Naive thymus-derived CD4-positive, alpha-beta T cell (primary cell): ENCODE measurements at regions not wholly inside any gene's neighbourhood (a gene's known extent, or its start where the extent isn't known, plus 50 kb on each side); places are given as distances from the start of the nearest gene placed in this dataset.

Experiments
- ATAC-seq: fragments of 150-1000 bp; cut with Tn5 transposase; 2 replicates; pipeline ENCODE4 v1.10.0; 2021; ENCODE audit warnings: mild to moderate bottlenecking, moderate library complexity
- CTCF ChIA-PET: fragments of 350-600 bp; sonication (Branson Sonifier 250); formaldehyde crosslinking; loops from one replicate; lab custom pipeline; 2021; ENCODE audit warnings: antibody characterized with exemption; lab: Charles Lee
- POLR2A ChIA-PET: fragments of 350-600 bp; sonication (Branson Sonifier 250); formaldehyde crosslinking; loops from one replicate; lab custom pipeline; 2021; ENCODE audit warnings: antibody characterized with exemption, inconsistent platforms; lab: Charles Lee
- DNase-seq, 9 donors: peaks; one replicate each; pipeline versions ENCODE4 v3.0.0 to v3.0.0-alpha.2; 2020 to 2022; ENCODE audit warnings: mixed read lengths in 1 of 9
- H3K27ac ChIP-seq: one replicate; pipeline ENCODE4 v1.7.0; 2013; ENCODE audit warnings: mild to moderate bottlenecking, low read depth, low read length, moderate library complexity
- H3K27me3 ChIP-seq, 2 donors: one replicate each; pipeline ENCODE4 v1.7.0; 2013; ENCODE audit warnings: low read length in 2 of 2, mild to moderate bottlenecking in 2 of 2, moderate library complexity in 2 of 2; ENCODE audit not compliant: control insufficient read depth in 2 of 2, insufficient read depth in 2 of 2
- H3K36me3 ChIP-seq, 3 experiments: 1 replicate in 2 of 3; 2 replicates in 1 of 3; pipeline ENCODE4 v1.7.0; 2013; ENCODE audit warnings: low read length in 3 of 3, mild to moderate bottlenecking in 3 of 3, moderate library complexity in 1 of 3; ENCODE audit not compliant: insufficient read depth in 3 of 3, control insufficient read depth in 2 of 3
- H3K4me1 ChIP-seq, 2 donors: one replicate each; pipeline ENCODE4 v1.7.0; 2013; ENCODE audit warnings: low read length in 2 of 2, mild to moderate bottlenecking in 2 of 2, moderate library complexity in 1 of 2; ENCODE audit not compliant: control insufficient read depth in 2 of 2, insufficient read depth in 2 of 2
- H3K4me3 ChIP-seq: 2 replicates; pipeline ENCODE4 v1.7.0; 2013; ENCODE audit warnings: mild to moderate bottlenecking, low read length
- H3K9me3 ChIP-seq, 3 experiments: 1 replicate in 2 of 3; 2 replicates in 1 of 3; pipeline ENCODE4 v1.7.0; 2013; ENCODE audit warnings: low read length in 3 of 3; ENCODE audit not compliant: control insufficient read depth in 2 of 3
- H3K27ac Mint-ChIP-seq, 9 donors: one replicate each; pipeline ENCODE4 v1.8.0; 2020 to 2022; ENCODE audit warnings: mixed read lengths in 9 of 9, mild to moderate bottlenecking in 8 of 9, moderate library complexity in 5 of 9, inconsistent platforms in 2 of 9
- H3K27me3 Mint-ChIP-seq, 5 donors: one replicate each; pipeline ENCODE4 v1.8.0; 2021 to 2022; ENCODE audit warnings: mixed read lengths in 5 of 5, mild to moderate bottlenecking in 1 of 5
- H3K36me3 Mint-ChIP-seq, 5 donors: one replicate each; pipeline ENCODE4 v1.8.0; 2020 to 2022; ENCODE audit warnings: mixed read lengths in 5 of 5, mild to moderate bottlenecking in 3 of 5, inconsistent platforms in 1 of 5
- H3K4me1 Mint-ChIP-seq, 7 donors: one replicate each; pipeline ENCODE4 v1.8.0; 2020 to 2022; ENCODE audit warnings: mixed read lengths in 7 of 7, mild to moderate bottlenecking in 3 of 7, inconsistent platforms in 1 of 7
- H3K4me3 Mint-ChIP-seq, 10 donors: one replicate each; pipeline ENCODE4 v1.8.0; 2020 to 2022; ENCODE audit warnings: mild to moderate bottlenecking in 10 of 10, mixed read lengths in 10 of 10, moderate library complexity in 6 of 10, inconsistent platforms in 2 of 10
- H3K9me3 Mint-ChIP-seq, 11 donors: one replicate each; pipeline ENCODE4 v1.8.0; 2020 to 2022; ENCODE audit warnings: mixed read lengths in 11 of 11, mild to moderate bottlenecking in 4 of 11, inconsistent platforms in 1 of 11, moderate library complexity in 1 of 11
- intact Hi-C, 2 donors: fragments of 100-400 bp; cut with micrococcal nuclease; formaldehyde crosslinking; loops; one replicate each; pipeline ENCODE4 v1.15.1; 2023

DNA sequence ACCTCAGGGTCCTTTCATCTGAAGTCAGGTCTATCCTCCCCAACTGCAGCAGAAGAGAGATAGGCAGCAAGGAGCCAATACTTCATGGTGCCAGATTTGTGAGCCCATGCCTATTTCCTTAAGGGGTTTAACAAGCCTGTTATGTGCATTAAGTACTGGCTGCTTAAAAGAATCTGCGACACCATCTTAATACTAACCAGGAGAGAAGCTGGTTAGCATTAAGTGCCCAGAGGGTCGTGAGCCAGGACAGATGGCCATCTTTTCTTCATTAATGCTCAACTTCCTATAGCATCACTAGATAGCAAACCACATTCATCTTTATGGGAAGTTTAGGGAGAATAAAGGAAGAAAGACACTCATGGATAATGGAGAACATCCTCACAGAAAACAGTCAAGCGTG is 289.1 kb downstream of the ETAA1 start:
- Histone ChIP-seq H3K27ac (no peak overlapping the region), H3K4me1 (no peaks in the 10 kb centered on the region), H3K27me3 (no peaks in the 10 kb centered on the region), H3K4me3 (no peak overlapping the region), H3K36me3 (no peaks in the 10 kb centered on the region), H3K9me3 (no peaks in the 10 kb centered on the region)
- CTCF ChIA-PET: no interaction called here
- POLR2A ChIA-PET: no interaction called here
- peaks cover 0 to 18% (median 7%) of the 10 kb centered on the region in 5 donors for H3K27me3 Mint-ChIP-seq
- no peak overlapping the region for H3K27ac Mint-ChIP-seq
- no peak overlapping the region for H3K4me3 Mint-ChIP-seq
- H3K4me1 Mint-ChIP-seq: peaks cover 0 to 8% (median 0%) of the 10 kb centered on the region in 7 donors
- H3K9me3 Mint-ChIP-seq: peaks cover 0 to 5% (median 0%) of the 10 kb centered on the region in 11 donors
- ATAC-seq (no peak), DNase-seq (no peak)
- H3K36me3 Mint-ChIP-seq: no peaks in the 10 kb centered on the region
- intact Hi-C loops: no loop called here

DNA sequence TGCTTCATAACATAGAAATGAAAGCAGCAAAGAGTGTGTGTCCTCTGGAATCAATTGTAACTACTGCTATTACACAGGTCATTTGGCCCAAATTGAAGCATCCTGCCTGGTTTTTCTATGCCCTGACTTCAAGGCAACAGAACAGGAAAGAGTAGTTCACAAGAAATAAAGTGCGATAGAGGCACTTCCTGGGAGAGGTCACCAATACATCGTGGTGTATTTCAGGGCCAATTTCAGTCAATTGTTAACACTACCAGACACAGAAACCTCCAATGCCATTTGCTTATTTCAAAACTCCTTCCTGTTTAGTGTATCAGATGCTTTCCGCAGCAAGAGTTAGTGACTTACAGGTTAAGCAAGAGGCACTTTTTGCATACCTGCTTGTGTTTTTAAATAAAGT is 292.1 kb downstream of the ETAA1 start:
- intact Hi-C loops: no loop called here
- Mint-ChIP-seq H3K36me3 (no peaks in the 10 kb centered on the region), H3K9me3 (peaks cover 0 to 12% (median 0%) of the 10 kb centered on the region in 11 donors), H3K4me3 (peak overlapping the region in 1 of 10 donors; percentile 18), H3K27ac (peak overlapping the region in 1 of 9 donors; percentile 5), H3K27me3 (peaks cover 0 to 28% (median 19%) of the 10 kb centered on the region in 5 donors), H3K4me1 (peaks cover 0 to 8% (median 0%) of the 10 kb centered on the region in 7 donors)
- H3K4me3 ChIP-seq: no peak overlapping the region
- no peak overlapping the region for H3K27ac ChIP-seq
- ATAC-seq (peak; percentile 37), DNase-seq (no peak)
- H3K27me3 ChIP-seq: no peaks in the 10 kb centered on the region
- ChIA-PET CTCF (no interaction called here), POLR2A (no interaction called here)
- H3K36me3 ChIP-seq: no peaks in the 10 kb centered on the region
- H3K4me1 ChIP-seq: no peaks in the 10 kb centered on the region
- H3K9me3 ChIP-seq: no peaks in the 10 kb centered on the region

DNA sequence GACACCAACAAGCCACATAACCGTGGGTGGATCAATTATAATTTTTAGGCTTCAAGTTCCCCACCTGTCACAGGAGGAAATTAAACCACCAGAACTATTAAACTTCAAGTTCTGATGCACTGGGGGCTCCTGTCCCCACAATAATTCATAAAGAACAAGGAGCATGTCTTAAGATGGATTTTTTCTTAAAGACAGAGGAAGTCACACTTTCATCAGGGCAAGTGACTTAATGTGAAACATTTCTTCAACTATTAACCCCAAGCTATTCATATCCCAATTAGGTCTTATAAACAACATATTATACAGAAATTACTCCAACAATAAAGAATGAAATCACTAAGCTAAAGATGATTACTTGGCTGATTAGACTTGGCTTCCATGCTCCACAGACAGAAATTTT is 292.5 kb downstream of the ETAA1 start:
- no peaks in the 10 kb centered on the region for H3K9me3 ChIP-seq
- Mint-ChIP-seq H3K27ac (no peak overlapping the region), H3K27me3 (peaks cover 0 to 31% (median 19%) of the 10 kb centered on the region in 5 donors), H3K9me3 (peaks cover 0 to 12% (median 0%) of the 10 kb centered on the region in 11 donors), H3K4me1 (peaks cover 0 to 8% (median 0%) of the 10 kb centered on the region in 7 donors), H3K4me3 (peak overlapping the region in 1 of 10 donors; percentile 2), H3K36me3 (no peaks in the 10 kb centered on the region)
- DNase-seq (no peak), ATAC-seq (no peak)
- no peaks in the 10 kb centered on the region for H3K4me1 ChIP-seq
- ChIA-PET CTCF (no interaction called here), POLR2A (no interaction called here)
- no peaks in the 10 kb centered on the region for H3K36me3 ChIP-seq
- no peak overlapping the region for H3K27ac ChIP-seq
- intact Hi-C loops: no loop called here
- H3K4me3 ChIP-seq: no peak overlapping the region
- no peaks in the 10 kb centered on the region for H3K27me3 ChIP-seq

DNA sequence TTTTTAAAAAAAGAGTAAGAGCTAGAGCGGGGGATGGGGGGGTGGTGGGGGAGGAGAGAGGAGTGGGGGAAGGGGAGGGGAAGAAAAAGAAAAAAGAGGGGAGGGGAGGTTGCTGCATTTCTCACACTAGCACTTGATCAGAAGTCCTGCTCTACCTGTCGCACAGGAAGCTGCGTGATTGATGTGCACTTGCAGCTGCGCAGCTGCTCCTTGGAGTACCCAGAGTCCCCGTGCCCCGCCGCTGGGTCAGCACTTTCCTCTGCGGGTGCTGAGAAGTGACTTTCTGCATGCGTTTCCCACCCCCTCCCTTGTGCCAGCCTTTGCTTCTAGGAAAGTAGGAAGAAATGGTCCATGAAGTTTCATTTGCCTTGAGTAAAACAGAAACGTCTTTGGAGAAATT is 297.3 kb downstream of the ETAA1 start:
- CTCF ChIA-PET: no interaction called here

DNA sequence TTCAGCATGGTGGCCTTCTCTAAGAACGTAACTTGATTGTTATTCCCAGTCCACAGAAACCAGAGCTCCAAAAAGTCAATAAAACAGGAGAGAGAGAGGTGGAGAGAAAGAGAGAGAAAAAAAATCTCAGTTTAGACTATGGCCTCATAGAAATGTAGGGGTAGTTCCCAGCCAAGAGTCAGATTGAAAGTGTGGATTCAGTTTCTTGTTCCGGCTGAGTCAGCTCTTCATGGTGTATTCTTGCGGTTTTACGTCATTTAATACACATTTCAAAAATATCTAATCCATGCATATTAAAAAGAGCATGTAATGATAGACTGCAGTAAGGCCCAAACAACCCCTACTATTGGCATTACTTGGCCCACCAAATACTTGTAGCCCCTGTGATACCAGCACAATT is 303.9 kb downstream of the ETAA1 start:
- Mint-ChIP-seq H3K9me3 (peaks cover 0 to 14% (median 0%) of the 10 kb centered on the region in 11 donors), H3K4me3 (no peak overlapping the region), H3K27ac (no peak overlapping the region), H3K4me1 (no peaks in the 10 kb centered on the region), H3K36me3 (no peaks in the 10 kb centered on the region), H3K27me3 (peaks cover 0 to 5% (median 4%) of the 10 kb centered on the region in 5 donors)
- CTCF ChIA-PET: no interaction called here
- DNase-seq (no peak), ATAC-seq (no peak)
- H3K36me3 ChIP-seq: no peaks in the 10 kb centered on the region
- H3K27ac ChIP-seq: no peak overlapping the region
- no peak overlapping the region for H3K4me3 ChIP-seq
- no peaks in the 10 kb centered on the region for H3K27me3 ChIP-seq
- intact Hi-C loops: no loop called here
- POLR2A ChIA-PET: no interaction called here
- H3K4me1 ChIP-seq: no peaks in the 10 kb centered on the region
- H3K9me3 ChIP-seq: no peaks in the 10 kb centered on the region

More for the DNA sequence above, 297.3 kb downstream of the ETAA1 start:
- Mint-ChIP-seq H3K27ac (no peak overlapping the region), H3K9me3 (peaks cover 0 to 9% (median 2%) of the 10 kb centered on the region in 11 donors), H3K36me3 (no peaks in the 10 kb centered on the region), H3K4me3 (no peak overlapping the region), H3K27me3 (peaks cover 0 to 36% (median 21%) of the 10 kb centered on the region in 5 donors), H3K4me1 (peaks cover 0 to 2% (median 0%) of the 10 kb centered on the region in 7 donors)
- no peak overlapping the region for H3K4me3 ChIP-seq
- H3K9me3 ChIP-seq: no peaks in the 10 kb centered on the region
- H3K27me3 ChIP-seq: no peaks in the 10 kb centered on the region
- no peaks in the 10 kb centered on the region for H3K4me1 ChIP-seq
- ATAC-seq (no peak), DNase-seq (no peak)
- no peaks in the 10 kb centered on the region for H3K36me3 ChIP-seq
- intact Hi-C loops: no loop called here
- POLR2A ChIA-PET: no interaction called here
- H3K27ac ChIP-seq: no peak overlapping the region

DNA sequence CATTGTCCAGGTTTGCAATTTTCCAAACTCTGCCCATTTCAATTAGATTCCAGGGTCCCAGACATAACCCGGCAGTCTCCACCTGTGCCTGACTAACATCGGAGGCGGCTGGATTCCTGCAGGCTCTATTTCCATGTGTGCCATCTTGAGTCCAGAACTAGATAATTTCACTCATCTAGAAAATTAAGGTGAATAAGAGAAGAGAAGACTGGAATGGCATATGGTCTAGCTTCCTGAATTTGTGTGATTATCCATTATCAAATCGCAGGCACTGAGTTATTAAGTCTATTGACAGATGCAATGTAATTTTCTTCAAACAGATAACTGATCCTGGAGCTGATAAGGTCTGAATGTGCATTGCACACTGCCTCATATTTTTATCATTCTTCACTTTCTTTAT is 305.2 kb downstream of the ETAA1 start:
- ATAC-seq (no peak), DNase-seq (no peak)
- H3K9me3 ChIP-seq: no peaks in the 10 kb centered on the region
- ChIA-PET POLR2A (no interaction called here), CTCF (no interaction called here)
- Mint-ChIP-seq H3K4me1 (no peaks in the 10 kb centered on the region), H3K27me3 (peaks cover 0 to 9% (median 0%) of the 10 kb centered on the region in 5 donors), H3K27ac (peak overlapping the region in 1 of 9 donors; percentile 56), H3K36me3 (no peaks in the 10 kb centered on the region), H3K4me3 (no peak overlapping the region), H3K9me3 (peaks cover 0 to 11% (median 0%) of the 10 kb centered on the region in 11 donors)
- no peaks in the 10 kb centered on the region for H3K36me3 ChIP-seq
- no peaks in the 10 kb centered on the region for H3K4me1 ChIP-seq
- intact Hi-C loops: no loop called here
- no peak overlapping the region for H3K27ac ChIP-seq
- H3K4me3 ChIP-seq: no peak overlapping the region
- no peaks in the 10 kb centered on the region for H3K27me3 ChIP-seq

DNA sequence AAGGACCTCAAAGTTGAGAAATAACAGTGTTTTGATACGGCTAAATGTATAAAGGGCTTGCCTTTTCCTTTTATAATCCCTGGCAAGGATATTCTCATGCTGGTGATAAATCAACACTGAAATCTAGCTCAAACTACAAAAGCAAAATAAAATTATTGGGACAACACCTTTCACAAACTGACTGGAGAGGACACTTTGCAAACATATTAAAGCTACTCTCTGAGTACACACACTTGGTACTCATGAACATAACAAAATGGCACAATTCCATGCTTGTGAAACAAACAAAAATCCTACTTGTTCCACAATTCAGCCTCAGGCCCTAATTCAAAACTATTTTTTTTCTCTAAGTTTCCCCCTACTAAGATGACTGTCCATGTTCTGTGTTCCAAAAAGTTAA is 305.8 kb downstream of the ETAA1 start:
- no peaks in the 10 kb centered on the region for H3K36me3 ChIP-seq
- Mint-ChIP-seq H3K36me3 (no peaks in the 10 kb centered on the region), H3K4me3 (no peak overlapping the region), H3K27me3 (peaks cover 0 to 9% (median 0%) of the 10 kb centered on the region in 5 donors), H3K27ac (no peak overlapping the region), H3K9me3 (peaks cover 0 to 9% (median 0%) of the 10 kb centered on the region in 11 donors), H3K4me1 (no peaks in the 10 kb centered on the region)
- no peak overlapping the region for H3K27ac ChIP-seq
- H3K9me3 ChIP-seq: no peaks in the 10 kb centered on the region
- ATAC-seq (no peak), DNase-seq (no peak)
- H3K4me1 ChIP-seq: no peaks in the 10 kb centered on the region
- H3K27me3 ChIP-seq: no peaks in the 10 kb centered on the region
- POLR2A ChIA-PET: no interaction called here
- intact Hi-C loops: no loop called here
- no peak overlapping the region for H3K4me3 ChIP-seq
- CTCF ChIA-PET: no interaction called here
